H7 (cell line): ENCODE measurements at regions not wholly inside any gene's neighbourhood (a gene's known extent, or its start where the extent isn't known, plus 50 kb on each side); places are given as distances from the start of the nearest gene placed in this dataset.

ENCODE experiments used
- DNase-seq: peaks from one replicate; pipeline ENCODE4 v3.0.0; 2012
- H3K27me3 ChIP-seq: 2 replicates; pipeline ENCODE4 v1.6.0; 2011; ENCODE audit warnings: mild to moderate bottlenecking, low read length; ENCODE audit not compliant: control insufficient read depth, insufficient read depth
- H3K36me3 ChIP-seq: replicated peaks from 2 replicates; pipeline ENCODE4 v1.5.1; 2011; ENCODE audit warnings: low read length; ENCODE audit not compliant: control insufficient read depth, insufficient read depth
- H3K4me3 ChIP-seq: 2 replicates; pipeline ENCODE4 v1.5.1; 2011; ENCODE audit warnings: low read depth, mild to moderate bottlenecking, control low read depth, low read length, moderate library complexity; ENCODE audit not compliant: insufficient read depth

DNA sequence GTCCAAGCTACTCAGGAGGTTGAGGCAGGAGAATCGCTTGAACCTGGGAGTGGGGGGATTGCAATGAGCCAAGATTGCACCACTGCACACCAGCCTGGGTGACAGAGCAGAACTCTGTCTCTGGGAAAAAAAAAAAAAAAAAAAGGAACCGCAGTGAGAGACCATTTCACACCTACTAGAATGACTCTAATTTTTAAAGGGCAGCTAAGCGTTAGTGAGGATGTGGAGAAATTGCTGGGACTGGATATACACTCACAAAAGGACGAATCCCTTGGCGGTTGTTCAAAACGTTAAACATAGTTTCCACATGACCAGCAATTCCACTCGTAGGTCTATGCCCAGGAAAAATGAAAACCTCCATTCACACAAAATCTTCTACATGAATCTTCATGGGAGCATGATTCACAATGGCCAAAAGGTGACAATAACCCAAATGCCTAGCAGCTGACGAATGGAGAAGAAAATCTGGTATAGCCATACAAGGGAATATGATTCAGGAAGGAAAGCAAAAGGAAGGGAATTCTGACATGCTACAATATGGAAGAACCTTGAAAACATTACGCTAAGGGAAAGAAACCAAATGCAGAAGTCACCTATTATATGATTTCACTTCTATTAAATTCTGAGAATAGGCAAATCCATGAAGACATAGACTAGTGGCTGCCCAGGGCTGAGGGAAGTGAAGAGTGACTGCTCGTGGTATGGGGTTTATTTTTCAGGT is 127.0 kb downstream of the CHSY1 start:
- Histone ChIP-seq H3K4me3 (no peak overlapping the region), H3K36me3 (no peaks in the 10 kb centered on the region), H3K27me3 (no peaks in the 10 kb centered on the region)
- no peak for DNase-seq

DNA sequence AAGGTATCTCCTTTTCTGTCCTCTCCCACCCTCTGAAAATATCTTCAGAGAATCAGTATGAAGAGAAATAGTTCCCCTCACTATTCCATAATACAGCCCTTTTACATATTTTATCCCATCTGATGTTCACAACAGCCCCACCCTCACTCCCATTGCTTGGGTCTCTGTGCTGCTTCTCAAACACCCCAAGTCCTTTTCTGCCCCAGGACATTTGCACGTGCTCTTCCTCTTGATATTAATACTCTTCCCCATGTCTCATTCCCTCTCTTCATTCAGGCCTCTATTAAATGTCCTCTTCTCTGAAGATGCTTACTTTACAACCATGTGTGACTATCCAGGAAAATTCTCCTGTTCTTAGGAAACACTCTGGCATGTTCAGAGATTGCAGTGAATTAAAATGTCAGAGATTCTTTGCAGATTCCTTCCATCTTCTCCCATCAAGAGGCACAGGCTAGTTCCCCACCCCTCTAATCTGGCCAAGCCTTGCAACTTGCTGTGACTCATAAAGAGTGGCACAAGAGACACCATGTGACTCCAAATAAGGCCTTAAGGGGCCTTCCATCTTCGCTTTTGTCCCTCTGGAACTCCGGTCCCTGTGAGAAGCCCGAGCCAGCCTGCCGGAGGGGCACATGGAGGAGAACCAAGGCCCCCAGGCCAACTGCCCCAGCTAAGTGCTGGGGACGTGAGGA is 128.5 kb downstream of the CHSY1 start:
- H3K27me3 ChIP-seq = no peaks in the 10 kb centered on the region
- H3K36me3 ChIP-seq = no peaks in the 10 kb centered on the region
- no peak for DNase-seq
- H3K4me3 ChIP-seq = no peak overlapping the region

DNA sequence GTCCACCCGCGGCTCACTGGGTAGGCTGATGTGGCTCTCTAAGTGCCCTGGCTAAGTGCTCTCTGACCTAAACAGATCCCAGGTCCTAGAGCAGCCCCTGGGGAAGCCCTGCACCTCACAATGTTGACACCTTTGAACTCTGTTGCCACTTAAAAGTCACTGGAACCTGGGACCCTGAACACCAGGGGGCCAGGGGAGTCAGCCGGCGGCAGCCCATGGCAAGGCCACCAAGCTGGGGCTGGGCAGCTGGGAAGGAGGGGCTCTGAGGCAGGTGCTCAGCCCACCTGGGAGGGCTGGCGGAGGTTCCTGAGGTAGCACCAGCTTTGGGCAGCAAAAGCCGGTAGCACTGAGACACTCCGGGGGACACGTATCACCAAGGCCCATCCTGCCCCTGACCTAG is 129.0 kb downstream of the CHSY1 start:
- Histone ChIP-seq H3K4me3 (no peak overlapping the region), H3K36me3 (no peaks in the 10 kb centered on the region), H3K27me3 (no peaks in the 10 kb centered on the region)
- no peak for DNase-seq

DNA sequence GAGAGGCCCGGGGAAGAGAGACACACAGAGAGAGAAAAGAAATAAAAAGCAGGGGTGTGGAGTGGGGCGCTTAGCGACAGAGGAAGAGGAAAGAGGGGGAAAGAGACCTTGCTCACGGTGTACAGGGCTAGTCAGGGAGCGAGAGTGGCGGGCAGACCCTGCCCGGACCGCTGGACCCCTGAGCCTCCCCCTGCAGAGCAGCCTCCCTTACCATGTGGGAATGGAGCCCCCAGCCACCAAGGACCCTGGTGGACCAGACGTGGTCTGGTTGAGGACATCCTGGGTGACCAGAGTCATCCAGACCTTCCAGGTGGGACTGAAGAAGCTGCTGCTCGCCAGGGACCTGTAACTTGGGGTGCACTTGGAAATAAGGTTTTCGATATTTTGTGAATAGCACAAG is 129.6 kb downstream of the CHSY1 start:
- Histone ChIP-seq H3K36me3 (no peaks in the 10 kb centered on the region), H3K27me3 (no peaks in the 10 kb centered on the region), H3K4me3 (no peak overlapping the region)
- peak; percentile 39 for DNase-seq

DNA sequence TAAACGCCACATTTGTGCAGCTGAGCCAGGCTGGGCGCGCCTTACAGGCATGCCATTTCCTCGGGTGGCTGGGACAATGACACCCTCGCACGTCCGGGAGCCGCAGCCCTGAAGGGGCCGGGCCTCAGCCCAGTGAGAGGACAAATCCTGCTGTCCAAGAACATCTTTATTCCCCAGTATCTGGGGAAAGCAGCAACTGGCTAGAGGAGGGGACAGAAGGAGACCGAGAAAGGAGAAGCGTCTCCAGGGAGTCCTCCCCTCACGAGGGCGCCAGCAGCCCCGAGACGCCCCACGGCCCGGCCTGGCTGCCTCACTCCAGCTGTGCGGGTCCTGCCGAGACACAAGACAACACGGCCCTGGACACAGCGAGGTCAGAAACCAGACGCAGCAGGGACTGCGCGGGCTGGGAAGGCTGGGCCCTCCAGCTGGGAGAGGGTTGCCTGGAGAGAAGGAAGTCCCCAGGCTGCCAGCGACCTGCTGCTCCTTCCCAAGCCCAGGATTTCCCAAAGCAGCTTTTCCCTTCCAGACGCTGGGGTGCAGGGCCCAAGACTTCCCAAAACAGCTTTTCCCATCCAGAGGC is 130.2 kb downstream of the CHSY1 start:
- peak; percentile 87 for DNase-seq
- Histone ChIP-seq H3K4me3 (no peak overlapping the region), H3K27me3 (no peaks in the 10 kb centered on the region), H3K36me3 (no peaks in the 10 kb centered on the region)

DNA sequence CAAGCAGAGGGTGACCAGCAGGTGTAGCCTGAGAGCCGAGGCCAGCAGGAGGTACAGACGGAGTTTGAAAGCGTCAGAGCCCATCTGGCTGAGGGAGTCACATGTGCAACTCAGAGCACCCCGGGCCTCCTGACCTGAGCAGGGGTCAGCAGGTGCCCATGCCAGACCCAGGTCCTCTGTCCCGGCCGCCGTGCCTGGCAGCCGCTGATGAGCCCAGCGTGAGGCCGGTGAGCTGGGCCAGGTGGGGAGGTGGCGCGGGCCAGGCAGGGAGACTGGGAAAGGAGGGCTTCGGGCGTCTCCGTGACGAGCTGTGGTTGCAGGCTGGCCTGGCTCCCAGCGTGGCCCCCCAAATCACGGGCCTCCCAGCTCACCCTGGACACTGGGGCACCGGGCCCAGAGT is 130.9 kb downstream of the CHSY1 start:
- no peak overlapping the region for H3K4me3 ChIP-seq
- peak; percentile 57 for DNase-seq
- no peaks in the 10 kb centered on the region for H3K36me3 ChIP-seq
- H3K27me3 ChIP-seq = no peaks in the 10 kb centered on the region

DNA sequence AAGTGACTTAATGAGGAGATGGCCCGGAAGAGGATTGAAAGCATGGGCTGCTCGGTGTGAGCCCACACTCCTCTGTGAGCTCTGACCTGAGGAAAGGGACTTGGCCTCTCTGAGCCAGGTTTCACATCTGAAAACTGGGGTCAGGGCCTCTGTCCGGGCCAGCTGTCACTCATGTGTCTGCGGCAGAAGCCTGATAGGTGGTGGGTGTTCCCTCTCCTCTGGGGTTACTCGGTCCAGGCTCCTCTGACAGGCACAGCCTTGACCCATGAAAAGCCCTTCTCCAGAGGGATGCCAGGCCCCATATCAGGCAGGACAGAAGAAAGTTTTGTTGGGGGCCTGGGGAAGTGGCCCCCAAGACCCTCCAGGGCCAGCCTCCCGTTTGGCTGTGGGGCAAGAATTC is 131.4 kb downstream of the CHSY1 start:
- no peaks in the 10 kb centered on the region for H3K27me3 ChIP-seq
- DNase-seq = peak; percentile 38
- no peaks in the 10 kb centered on the region for H3K36me3 ChIP-seq
- H3K4me3 ChIP-seq = no peak overlapping the region
